NK-92 (cell line): ENCODE measurements at regions not wholly inside any gene's neighbourhood (a gene's known extent, or its start where the extent isn't known, plus 50 kb on each side); places are given as distances from the start of the nearest gene placed in this dataset.

Source experiments
- DNase-seq: peaks from one replicate; lab custom pipeline; 2025; ENCODE audit not compliant: unreplicated experiment; lab: John Stamatoyannopoulos, UW

- no peak for DNase-seq
Measured at GRCh38 chr5:124287813-124288212, 458.6 kb downstream of the ZNF608 start.

- no peak for DNase-seq
Measured at GRCh38 chr5:124285733-124286132, 460.7 kb downstream of the ZNF608 start.

- DNase-seq, result no peak
Measured at GRCh38 chr5:124285071-124285470, 461.4 kb downstream of the ZNF608 start.

- DNase-seq, result no peak
Measured at GRCh38 chr5:124283031-124283430, 463.4 kb downstream of the ZNF608 start.

GRCh38 chr5:124280079-124280478 lies 466.4 kb downstream of the ZNF608 start:
- no peak for DNase-seq

- no peak for DNase-seq
Measured at GRCh38 chr5:124279146-124279876, 467.1 kb downstream of the ZNF608 start.

- DNase-seq, result no peak
Measured at GRCh38 chr5:124278636-124279035, 467.8 kb downstream of the ZNF608 start.

- no peak for DNase-seq
Measured at GRCh38 chr5:124277767-124278545, 468.5 kb downstream of the ZNF608 start.

GRCh38 chr5:124276166-124276565 lies 470.3 kb downstream of the ZNF608 start:
- DNase-seq, result no peak

- DNase-seq, result no peak
Measured at GRCh38 chr5:124274949-124275348, 471.5 kb downstream of the ZNF608 start.

- DNase-seq, result no peak
Measured at GRCh38 chr5:124264499-124264898, 481.9 kb downstream of the ZNF608 start.

- DNase-seq, result no peak
Measured at GRCh38 chr5:124263680-124264491, 482.6 kb downstream of the ZNF608 start.

- DNase-seq, result no peak
Measured at GRCh38 chr5:124262991-124263571, 483.4 kb downstream of the ZNF608 start.

GRCh38 chr5:124262470-124262869 lies 484.0 kb downstream of the ZNF608 start:
- no peak for DNase-seq

GRCh38 chr5:124261848-124262247 lies 484.6 kb downstream of the ZNF608 start:
- no peak for DNase-seq

GRCh38 chr5:124260921-124261515 lies 485.4 kb downstream of the ZNF608 start:
- no peak for DNase-seq

GRCh38 chr5:124259017-124259416 lies 487.4 kb downstream of the ZNF608 start:
- no peak for DNase-seq

GRCh38 chr5:124257048-124257447 lies 489.4 kb downstream of the ZNF608 start:
- no peak for DNase-seq

- DNase-seq, result no peak
Measured at GRCh38 chr5:124253203-124253810, 493.1 kb downstream of the ZNF608 start.

- DNase-seq, result no peak
Measured at GRCh38 chr5:124252747-124253146, 493.7 kb downstream of the ZNF608 start.
